Ishikawa (cell line): ENCODE measurements at regions not wholly inside any gene's neighbourhood (a gene's known extent, or its start where the extent isn't known, plus 50 kb on each side); places are given as distances from the start of the nearest gene placed in this dataset.

Experiments used
- CEBPB ChIP-seq: IDR thresholded peaks from 2 replicates; pipeline ENCODE4 v1.6.1; 2012
- CREB1 ChIP-seq: IDR thresholded peaks from 2 replicates; pipeline ENCODE4 v1.6.1; 2012; ENCODE audit warnings: low read depth
- EGR1 ChIP-seq: IDR thresholded peaks from 2 replicates; pipeline ENCODE4 v1.6.1; 2012
- EP300 ChIP-seq: IDR thresholded peaks from 2 replicates; pipeline ENCODE4 v1.6.1; 2012; ENCODE audit warnings: borderline replicate concordance
- FOXM1 ChIP-seq: IDR thresholded peaks from 2 replicates; pipeline ENCODE4 v1.6.1; 2012; ENCODE audit warnings: low read depth, borderline replicate concordance
- NFIC ChIP-seq: IDR thresholded peaks from 2 replicates; pipeline ENCODE4 v1.6.1; 2012
- RAD21 ChIP-seq: IDR thresholded peaks from 2 replicates; pipeline ENCODE4 v1.6.1; 2012; ENCODE audit warnings: low read depth
- TAF1 ChIP-seq: IDR thresholded peaks from 2 replicates; pipeline ENCODE4 v1.6.1; 2012; ENCODE audit warnings: low read depth, mild to moderate bottlenecking
- TCF12 ChIP-seq: IDR thresholded peaks from 2 replicates; pipeline ENCODE4 v1.6.1; 2012; ENCODE audit warnings: low read depth
- TEAD4 ChIP-seq: IDR thresholded peaks from 2 replicates; pipeline ENCODE4 v1.6.1; 2012
- YY1 ChIP-seq: IDR thresholded peaks from 2 replicates; pipeline ENCODE4 v1.6.1; 2012; ENCODE audit warnings: low read depth
- ZBTB7A ChIP-seq: IDR thresholded peaks from 2 replicates; pipeline ENCODE4 v1.6.1; 2012; ENCODE audit warnings: low read depth
- TF ChIP-seq, protein P1 (sequence below): IDR thresholded peaks from 2 replicates; pipeline ENCODE4 v1.6.1; 2012
- TF ChIP-seq, protein P2 (sequence below): IDR thresholded peaks from 2 replicates; pipeline ENCODE4 v1.6.1; 2012
- TF ChIP-seq, protein P3 (sequence below): IDR thresholded peaks from 2 replicates; pipeline ENCODE4 v1.6.1; 2012; ENCODE audit warnings: low read depth, mild to moderate bottlenecking

DNA sequence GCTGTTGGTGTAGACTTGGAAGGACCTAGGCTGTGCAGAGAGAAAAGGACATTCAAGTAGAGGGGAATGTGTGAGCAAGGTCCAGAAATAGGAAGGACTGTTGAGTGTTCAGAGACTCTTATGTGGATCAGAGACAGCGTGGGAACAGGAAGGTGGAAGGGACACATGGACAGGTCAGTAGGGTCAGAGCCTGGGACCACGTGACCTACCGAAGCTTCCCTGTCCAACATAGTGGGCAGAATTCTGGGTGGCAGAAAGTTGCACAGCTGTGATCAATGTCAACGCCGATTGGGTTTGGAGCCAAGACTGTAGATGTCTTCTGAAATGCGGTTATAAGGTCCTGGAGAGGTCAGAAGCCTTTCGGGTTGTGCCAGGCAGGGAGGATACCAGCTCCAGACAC is 195.9 kb upstream of the MKI67 start:
- TF ChIP-seq TAF1 (no peak), EP300 (no peak), EGR1 (no peak), RAD21 (no peak), TEAD4 (no peak), CEBPB (no peak), NFIC (no peak)
- TF ChIP-seq, protein P1, sequence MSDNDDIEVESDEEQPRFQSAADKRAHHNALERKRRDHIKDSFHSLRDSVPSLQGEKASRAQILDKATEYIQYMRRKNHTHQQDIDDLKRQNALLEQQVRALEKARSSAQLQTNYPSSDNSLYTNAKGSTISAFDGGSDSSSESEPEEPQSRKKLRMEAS: no peak

GRCh38 chr10:128322950-128323349 is 196.7 kb upstream of the MKI67 start:
- TF ChIP-seq EGR1 (no peak), EP300 (no peak), CEBPB (no peak), NFIC (no peak), TAF1 (no peak), CREB1 (no peak), TCF12 (no peak), YY1 (no peak), RAD21 (no peak), TEAD4 (no peak), FOXM1 (no peak), ZBTB7A (no peak)
- TF ChIP-seq, protein P2, sequence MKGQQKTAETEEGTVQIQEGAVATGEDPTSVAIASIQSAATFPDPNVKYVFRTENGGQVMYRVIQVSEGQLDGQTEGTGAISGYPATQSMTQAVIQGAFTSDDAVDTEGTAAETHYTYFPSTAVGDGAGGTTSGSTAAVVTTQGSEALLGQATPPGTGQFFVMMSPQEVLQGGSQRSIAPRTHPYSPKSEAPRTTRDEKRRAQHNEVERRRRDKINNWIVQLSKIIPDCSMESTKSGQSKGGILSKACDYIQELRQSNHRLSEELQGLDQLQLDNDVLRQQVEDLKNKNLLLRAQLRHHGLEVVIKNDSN: no peak
- TF ChIP-seq, protein P1: no peak
- TF ChIP-seq, protein P3, sequence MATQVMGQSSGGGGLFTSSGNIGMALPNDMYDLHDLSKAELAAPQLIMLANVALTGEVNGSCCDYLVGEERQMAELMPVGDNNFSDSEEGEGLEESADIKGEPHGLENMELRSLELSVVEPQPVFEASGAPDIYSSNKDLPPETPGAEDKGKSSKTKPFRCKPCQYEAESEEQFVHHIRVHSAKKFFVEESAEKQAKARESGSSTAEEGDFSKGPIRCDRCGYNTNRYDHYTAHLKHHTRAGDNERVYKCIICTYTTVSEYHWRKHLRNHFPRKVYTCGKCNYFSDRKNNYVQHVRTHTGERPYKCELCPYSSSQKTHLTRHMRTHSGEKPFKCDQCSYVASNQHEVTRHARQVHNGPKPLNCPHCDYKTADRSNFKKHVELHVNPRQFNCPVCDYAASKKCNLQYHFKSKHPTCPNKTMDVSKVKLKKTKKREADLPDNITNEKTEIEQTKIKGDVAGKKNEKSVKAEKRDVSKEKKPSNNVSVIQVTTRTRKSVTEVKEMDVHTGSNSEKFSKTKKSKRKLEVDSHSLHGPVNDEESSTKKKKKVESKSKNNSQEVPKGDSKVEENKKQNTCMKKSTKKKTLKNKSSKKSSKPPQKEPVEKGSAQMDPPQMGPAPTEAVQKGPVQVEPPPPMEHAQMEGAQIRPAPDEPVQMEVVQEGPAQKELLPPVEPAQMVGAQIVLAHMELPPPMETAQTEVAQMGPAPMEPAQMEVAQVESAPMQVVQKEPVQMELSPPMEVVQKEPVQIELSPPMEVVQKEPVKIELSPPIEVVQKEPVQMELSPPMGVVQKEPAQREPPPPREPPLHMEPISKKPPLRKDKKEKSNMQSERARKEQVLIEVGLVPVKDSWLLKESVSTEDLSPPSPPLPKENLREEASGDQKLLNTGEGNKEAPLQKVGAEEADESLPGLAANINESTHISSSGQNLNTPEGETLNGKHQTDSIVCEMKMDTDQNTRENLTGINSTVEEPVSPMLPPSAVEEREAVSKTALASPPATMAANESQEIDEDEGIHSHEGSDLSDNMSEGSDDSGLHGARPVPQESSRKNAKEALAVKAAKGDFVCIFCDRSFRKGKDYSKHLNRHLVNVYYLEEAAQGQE: no peak

DNA sequence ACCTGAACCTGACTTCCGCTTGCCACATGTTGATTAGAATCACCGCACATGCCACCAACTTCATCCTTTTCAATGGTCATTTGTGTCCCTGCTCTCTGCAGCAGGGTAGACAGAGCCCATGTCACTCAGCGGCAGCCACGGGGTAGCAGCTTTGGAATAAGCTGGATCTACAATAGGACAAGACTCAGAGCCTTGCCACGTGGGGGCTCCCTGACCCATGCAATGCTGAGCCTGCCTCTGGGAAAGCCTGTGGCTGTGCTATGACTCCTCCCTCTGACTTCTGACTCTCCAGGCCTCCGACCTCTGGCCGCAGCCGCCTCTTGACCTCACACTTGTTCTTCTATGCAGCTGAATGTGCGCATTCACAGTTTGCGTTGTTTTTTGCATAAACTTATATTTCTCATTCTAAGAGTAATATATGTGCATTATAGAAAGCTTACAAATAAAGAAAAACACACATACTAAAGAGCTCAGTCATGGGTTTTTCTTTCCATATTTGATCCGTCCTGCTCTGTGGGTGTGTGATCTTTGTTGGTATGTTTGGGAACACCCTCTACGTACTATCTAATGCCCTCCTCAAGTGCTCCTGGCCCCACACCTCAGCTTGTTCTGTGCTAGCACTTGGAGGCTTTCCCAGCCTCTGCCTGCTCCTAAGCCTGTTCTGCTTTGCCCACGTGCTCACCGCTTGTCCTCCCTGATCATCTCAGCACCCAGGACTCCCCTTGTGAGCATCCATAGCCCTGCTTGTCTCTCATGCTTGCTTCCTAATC is 198.0 kb upstream of the MKI67 start:
- TF ChIP-seq RAD21: peak; percentile 38
- TF ChIP-seq YY1: no peak

DNA sequence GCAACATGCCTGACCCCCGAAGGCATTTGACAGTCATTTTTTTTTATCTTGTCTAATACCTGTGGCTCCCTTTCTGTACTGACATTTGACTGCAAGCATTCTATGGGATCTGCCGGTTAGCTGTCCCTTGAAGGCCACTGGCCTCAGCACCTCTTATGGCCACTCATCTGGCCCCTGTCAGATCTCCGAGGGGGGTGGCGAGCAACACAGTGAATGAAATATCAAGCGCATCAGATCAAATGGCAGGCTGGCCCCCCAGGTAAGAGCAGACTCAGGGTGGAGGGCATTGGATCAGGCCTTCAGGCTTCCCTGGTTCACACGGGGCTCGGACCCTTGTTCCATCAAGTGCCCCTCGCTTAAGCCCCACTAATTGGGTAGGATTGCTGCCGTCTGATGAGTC is 199.6 kb upstream of the MKI67 start:
- TF ChIP-seq ZBTB7A: no peak
- TF ChIP-seq, protein P3: no peak
- TF ChIP-seq EGR1: no peak
- TF ChIP-seq TAF1: no peak
- no peak for TF ChIP-seq CREB1
- no peak for TF ChIP-seq CEBPB
- no peak for TF ChIP-seq NFIC
- no peak for TF ChIP-seq RAD21
- TF ChIP-seq, protein P2: no peak
- no peak for TF ChIP-seq TCF12

DNA sequence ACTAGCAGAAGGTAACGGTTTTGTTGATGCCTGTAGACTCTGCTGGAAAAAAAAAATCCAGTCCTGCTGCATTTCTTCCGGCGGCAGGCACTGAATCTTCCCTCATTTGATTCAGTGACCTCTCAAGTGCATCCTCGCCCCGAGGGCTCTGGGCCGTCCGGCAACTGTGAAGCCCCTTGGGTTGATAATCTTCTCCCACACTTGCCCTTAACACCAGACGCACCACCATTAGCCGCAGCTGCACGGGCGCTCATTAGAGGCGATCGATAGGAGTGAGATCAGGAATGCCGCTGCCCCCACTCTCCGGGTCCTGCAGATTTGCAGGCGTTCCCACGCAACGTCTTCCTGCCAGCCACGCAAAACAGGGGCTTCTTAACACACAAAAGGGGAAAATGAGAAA is 200.0 kb upstream of the MKI67 start:
- TF ChIP-seq EP300 (no peak), YY1 (no peak), CEBPB (no peak), ZBTB7A (no peak), EGR1 (no peak), RAD21 (no peak), NFIC (no peak), FOXM1 (no peak), TEAD4 (no peak)
- TF ChIP-seq, protein P3: no peak
- TF ChIP-seq, protein P2: no peak
- TF ChIP-seq, protein P1: no peak
